HepG2 (cell line): ENCODE measurements at regions not wholly inside any gene's neighbourhood (a gene's known extent, or its start where the extent isn't known, plus 50 kb on each side); places are given as distances from the start of the nearest gene placed in this dataset.
A peak's percentile ranks its signal among the peaks of the same experiment; 100 is the strongest.

Experiments used
- ATAC-seq: fragments of 200-7000 bp; cut with Tn5 transposase; 3 replicates; pipeline ENCODE4 v1.9.1; 2020; ENCODE audit warnings: mild to moderate bottlenecking, moderate library complexity
- BruUV-seq: library from RNA; stranded (reverse); fragments of 400-500 nt; replicated peaks from 2 replicates; lab custom pipeline; 2021; lab: Mats Ljungman, UMichigan
- CTCF ChIA-PET: fragments of 300-600 bp; formaldehyde crosslinking; extraction: SDS; loops from one replicate; lab custom pipeline; 2021; ENCODE audit warnings: low total read pairs, inconsistent platforms, low intra/inter-chr PET ratio; lab: Yijun Ruan, JAX
- POLR2A ChIA-PET: fragments of 350-600 bp; sonication (Branson Sonifier 250); formaldehyde crosslinking; loops from one replicate; lab custom pipeline; 2020; ENCODE audit warnings: antibody characterized with exemption, inconsistent platforms; lab: Yijun Ruan, JAX
- DNase-seq: peaks from one replicate; pipeline ENCODE4 v3.0.0-alpha.2; 2015; ENCODE audit warnings: low spot score
- FAIRE-seq: peaks from 3 replicates; lab custom pipeline; 2011; peaks lifted over from hg19 to GRCh38; lab: Jason Lieb, UNC
- H2AFZ ChIP-seq: one replicate; pipeline ENCODE4 v1.6.1; 2011; ENCODE audit warnings: low read length, inconsistent platforms
- H3K27ac ChIP-seq: fragments of 300-600 bp; 3 replicates; pipeline ENCODE4 v1.8.0; 2011; ENCODE audit warnings: mixed run types, mild to moderate bottlenecking, mixed read lengths, low read length, inconsistent platforms; ENCODE audit not compliant: insufficient read depth; ENCODE audit errors: extremely low read length
- H3K27me3 ChIP-seq, 2 experiments: fragments of 200-600 bp in 1 of 2; 2 replicates in 1 of 2; 3 replicates in 1 of 2; pipeline versions ENCODE4 v1.6.0 to v1.8.0; 2011; ENCODE audit warnings: low read length in 2 of 2, mild to moderate bottlenecking in 2 of 2, moderate library complexity in 2 of 2, inconsistent platforms in 1 of 2; ENCODE audit not compliant: insufficient read depth in 2 of 2, control insufficient read depth in 1 of 2
- H3K36me3 ChIP-seq, 2 experiments: fragments of 200-600 bp in 1 of 2; replicated peaks in 1 of 2; 2 replicates in 1 of 2; 3 replicates in 1 of 2; pipeline versions ENCODE4 v1.5.1 to v1.8.0; 2011; ENCODE audit warnings: low read length in 2 of 2, inconsistent platforms in 1 of 2; ENCODE audit not compliant: insufficient read depth in 2 of 2, control insufficient read depth in 1 of 2
- H3K4me1 ChIP-seq: 2 replicates; pipeline ENCODE4 v1.5.1; 2012; ENCODE audit warnings: low read length, inconsistent platforms; ENCODE audit not compliant: insufficient read depth
- H3K4me2 ChIP-seq: 2 replicates; pipeline ENCODE4 v1.6.0; 2011; ENCODE audit warnings: low read depth, low read length, inconsistent platforms
- H3K4me3 ChIP-seq, 3 experiments: fragments of 200-600 bp in 1 of 3; sonication (generic), shearing (Covaris generic) in 1 of 3; replicated peaks in 1 of 3; 2 replicates each; pipeline ENCODE4 v1.5.1; 2011 to 2016; ENCODE audit warnings: low read length in 3 of 3, inconsistent platforms in 2 of 3, low read depth in 2 of 3, mild to moderate bottlenecking in 2 of 3, control low read depth in 1 of 3, mixed read lengths in 1 of 3; ENCODE audit not compliant: insufficient read depth in 1 of 3
- H3K79me2 ChIP-seq: one replicate; pipeline ENCODE4 v1.6.1; 2011; ENCODE audit warnings: low read length, inconsistent platforms; ENCODE audit not compliant: insufficient read depth
- H3K9ac ChIP-seq: 2 replicates; pipeline ENCODE4 v1.6.0; 2011; ENCODE audit warnings: mild to moderate bottlenecking, low read depth, low read length, inconsistent platforms; ENCODE audit not compliant: insufficient read depth
- H3K9me3 ChIP-seq: 2 replicates; pipeline ENCODE4 v1.5.1; 2012; ENCODE audit warnings: mild to moderate bottlenecking, low read length
- H4K20me1 ChIP-seq: 2 replicates; pipeline ENCODE4 v1.6.0; 2011; ENCODE audit warnings: inconsistent platforms, mild to moderate bottlenecking, low read length, moderate library complexity; ENCODE audit not compliant: insufficient read depth
- ARNTL ChIP-seq: sonication (generic); formaldehyde crosslinking; IDR thresholded peaks from 2 replicates; pipeline ENCODE4 v1.4.0; 2020; ENCODE audit warnings: mild to moderate bottlenecking, missing genetic modification reagents
- FOSL2 ChIP-seq: sonication (generic); formaldehyde crosslinking; IDR thresholded peaks from 2 replicates; pipeline ENCODE4 v1.4.0; 2020; ENCODE audit warnings: missing genetic modification reagents
- HOXA5 ChIP-seq: sonication (generic); formaldehyde crosslinking; IDR thresholded peaks from 2 replicates; pipeline ENCODE4 v1.4.0; 2020; ENCODE audit warnings: missing genetic modification reagents
- IRF1 ChIP-seq: sonication (generic); formaldehyde crosslinking; IDR thresholded peaks from 2 replicates; pipeline ENCODE4 v1.4.0; 2020; ENCODE audit warnings: low read depth, mild to moderate bottlenecking, missing genetic modification reagents
- MAFF ChIP-seq: IDR thresholded peaks from 2 replicates; pipeline ENCODE4 v1.6.1; 2011; ENCODE audit warnings: low read depth, low read length, improper control_type of control experiment
- MAFK ChIP-seq, 2 experiments: IDR thresholded peaks in 1 of 2; conservative IDR thresholded peaks in 1 of 2; 2 replicates each; pipeline ENCODE4 v1.6.1; 2011; ENCODE audit warnings: improper control_type of control experiment in 2 of 2, low read length in 2 of 2
- MNT ChIP-seq: fragments of 450-650 bp; IDR thresholded peaks from 2 replicates; pipeline ENCODE4 v1.6.1; 2016
- PHF8 ChIP-seq: sonication (generic); formaldehyde crosslinking; IDR thresholded peaks from 2 replicates; pipeline ENCODE4 v1.5.0; 2020; ENCODE audit warnings: missing genetic modification reagents
- RBAK ChIP-seq: sonication (generic); formaldehyde crosslinking; IDR thresholded peaks from 2 replicates; pipeline ENCODE4 v1.5.1; 2020; ENCODE audit warnings: mild to moderate bottlenecking, missing genetic modification reagents
- RFXAP ChIP-seq: sonication (generic); formaldehyde crosslinking; IDR thresholded peaks from 2 replicates; pipeline ENCODE4 v1.4.0; 2020; ENCODE audit warnings: missing genetic modification reagents, borderline replicate concordance
- SP140L ChIP-seq: sonication (generic); formaldehyde crosslinking; IDR thresholded peaks from 2 replicates; pipeline ENCODE4 v1.4.0; 2020; ENCODE audit warnings: missing genetic modification reagents, borderline replicate concordance
- ZNF550 ChIP-seq: sonication (generic); formaldehyde crosslinking; IDR thresholded peaks from 2 replicates; pipeline ENCODE4 v1.4.0; 2020; ENCODE audit warnings: mild to moderate bottlenecking, missing genetic modification reagents, borderline replicate concordance
- ZNF607 ChIP-seq: sonication (generic); formaldehyde crosslinking; IDR thresholded peaks from 2 replicates; pipeline ENCODE4 v1.5.1; 2020; ENCODE audit warnings: missing genetic modification reagents, mild to moderate bottlenecking, borderline replicate concordance
- ZNF615 ChIP-seq: sonication (generic); formaldehyde crosslinking; IDR thresholded peaks from 2 replicates; pipeline ENCODE4 v1.5.0; 2020; ENCODE audit warnings: mild to moderate bottlenecking, missing genetic modification reagents, borderline replicate concordance
- WGBS: methylation state at CpG from one replicate; pipeline ENCODE4 v1.1.6; 2017; ENCODE audit warnings: low lambda C conversion rate; 5-methylcytosine and 5-hydroxymethylcytosine counted together
- in situ Hi-C: cut with HindIII; loops from 2 replicates; pipeline ENCODE4 v1.10.0; 2017; ENCODE audit warnings: low pct_unique_long_range_greater_than_20kb; ENCODE audit not compliant: extremely low pct_ligation_motif_present
- intact Hi-C: fragments of 100-400 bp; cut with micrococcal nuclease; formaldehyde crosslinking; loops from one replicate; pipeline ENCODE4 v1.10.0; 2022; ENCODE audit not compliant: unreplicated experiment
- TF ChIP-seq, protein P1 (sequence below): sonication (generic); formaldehyde crosslinking; IDR thresholded peaks from 2 replicates; pipeline ENCODE4 v1.5.0; 2020; ENCODE audit warnings: missing genetic modification reagents

DNA sequence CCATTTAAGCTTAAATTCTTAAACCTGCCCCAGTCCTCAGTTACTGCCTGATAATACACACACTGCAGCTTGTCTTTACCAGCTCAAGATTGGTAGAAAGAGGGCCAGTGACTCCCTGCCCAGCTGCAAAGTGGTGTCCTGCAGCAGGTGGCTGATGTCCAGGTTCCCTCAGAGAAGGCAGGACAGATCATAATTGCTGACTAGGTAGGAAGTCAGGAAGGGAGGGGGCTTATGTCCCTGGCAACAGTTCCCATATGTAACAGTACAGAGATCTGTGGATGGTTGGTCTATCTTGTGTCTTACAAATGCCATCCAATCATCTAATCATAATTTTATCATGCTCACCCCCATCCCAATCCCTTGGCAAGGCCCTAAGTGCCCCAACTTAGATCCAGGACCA is 492.1 kb upstream of the PPP2R3A start:
- Histone ChIP-seq H3K9ac (no peak overlapping the region), H3K9me3 (no peaks in the 10 kb centered on the region), H3K36me3 (no peaks in the 10 kb centered on the region), H3K4me1 (no peaks in the 10 kb centered on the region), H3K4me3 (no peak overlapping the region), H2AFZ (no peak overlapping the region), H3K27ac (no peak overlapping the region), H3K4me2 (no peak overlapping the region), H4K20me1 (no peaks in the 10 kb centered on the region), H3K79me2 (no peaks in the 10 kb centered on the region), H3K27me3 (no peaks in the 10 kb centered on the region)
- in situ Hi-C loops, result no loop called here
- intact Hi-C loops, result no loop called here
- FAIRE-seq, result no peak
- no peak for ATAC-seq
- ChIA-PET CTCF (no interaction called here), POLR2A (no interaction called here)
- TF ChIP-seq PHF8 (CRISPR knock-in tag) (no peak), MAFK (conservative IDR thresholded peaks at IDR 0.05 in 1 of 2, IDR thresholded peaks at IDR 0.05 in 1 of 2; ENCODE audit: low read length in 2 of 2) (peak; percentile 47 to 70; a peak in 3 of 4 replicates), SP140L (CRISPR knock-in tag) (no peak), ZNF615 (CRISPR knock-in tag) (no peak), IRF1 (no peak), ARNTL (CRISPR knock-in tag) (no peak), FOSL2 (CRISPR knock-in tag) (no peak), RBAK (CRISPR knock-in tag) (no peak), MAFF (peak; percentile 56), ZNF550 (CRISPR knock-in tag) (no peak)
- DNase-seq, result no peak
- no TSS peak for BruUV-seq

GRCh38 chr3:135487261-135487660 is 478.3 kb upstream of the PPP2R3A start:
- in situ Hi-C loops (no loop called here), intact Hi-C loops (no loop called here)
- BruUV-seq, result no TSS peak
- DNase-seq, result no peak
- WGBS, result 10% methylated on average over 2 of the region's 2 CpGs
- no peaks in the 10 kb centered on the region for H4K20me1 ChIP-seq
- no peak overlapping the region for H3K4me3 ChIP-seq
- POLR2A ChIA-PET, result no interaction called here
- no peak overlapping the region for H3K4me2 ChIP-seq
- no peaks in the 10 kb centered on the region for H3K79me2 ChIP-seq
- H3K9ac ChIP-seq, result no peak overlapping the region
- FAIRE-seq, result no peak
- no peak overlapping the region for H2AFZ ChIP-seq
- H3K27ac ChIP-seq, result no peak overlapping the region
- no peaks in the 10 kb centered on the region for H3K9me3 ChIP-seq
- TF ChIP-seq, protein P1, sequence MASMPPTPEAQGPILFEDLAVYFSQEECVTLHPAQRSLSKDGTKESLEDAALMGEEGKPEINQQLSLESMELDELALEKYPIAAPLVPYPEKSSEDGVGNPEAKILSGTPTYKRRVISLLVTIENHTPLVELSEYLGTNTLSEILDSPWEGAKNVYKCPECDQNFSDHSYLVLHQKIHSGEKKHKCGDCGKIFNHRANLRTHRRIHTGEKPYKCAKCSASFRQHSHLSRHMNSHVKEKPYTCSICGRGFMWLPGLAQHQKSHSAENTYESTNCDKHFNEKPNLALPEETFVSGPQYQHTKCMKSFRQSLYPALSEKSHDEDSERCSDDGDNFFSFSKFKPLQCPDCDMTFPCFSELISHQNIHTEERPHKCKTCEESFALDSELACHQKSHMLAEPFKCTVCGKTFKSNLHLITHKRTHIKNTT (CRISPR knock-in tag), result no peak
- TF ChIP-seq RFXAP (CRISPR knock-in tag) (no peak), ZNF607 (CRISPR knock-in tag) (no peak), HOXA5 (CRISPR knock-in tag) (no peak), MNT (peak; percentile 83)
- no peaks in the 10 kb centered on the region for H3K36me3 ChIP-seq
- CTCF ChIA-PET, result no interaction called here
- ATAC-seq, result no peak
- no peaks in the 10 kb centered on the region for H3K4me1 ChIP-seq
- H3K27me3 ChIP-seq, result no peaks in the 10 kb centered on the region
